ENCODE measurements at regions not wholly inside any gene's neighbourhood (a gene's known extent, or its start where the extent isn't known, plus 50 kb on each side); places are given as distances from the start of the nearest gene placed in this dataset.
"Not testable (repeated sequence)": the region's sequence is repeated elsewhere in the genome, so short reads cannot be mapped to it uniquely, and the experiment has no call there.

DNA sequence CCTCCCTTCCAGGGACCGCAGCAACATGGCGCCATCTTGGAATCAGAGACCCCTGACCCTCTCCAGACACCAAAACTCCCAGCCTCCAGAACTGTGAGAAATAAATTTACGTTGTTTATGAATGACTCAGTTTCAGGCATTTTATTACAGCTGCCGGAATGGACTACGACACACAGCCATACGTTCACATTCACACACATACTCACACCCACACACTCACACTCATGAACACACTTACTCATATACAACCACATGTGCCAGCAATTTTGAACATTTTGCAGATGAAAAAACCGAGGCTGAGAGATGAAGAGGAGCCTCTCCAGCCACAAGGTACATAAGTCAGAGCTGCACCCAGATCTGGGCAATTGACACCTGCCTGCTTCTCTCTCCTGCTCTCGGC is 151.0 kb upstream of the RAB4A start:
- DNase-seq = no peak

DNA sequence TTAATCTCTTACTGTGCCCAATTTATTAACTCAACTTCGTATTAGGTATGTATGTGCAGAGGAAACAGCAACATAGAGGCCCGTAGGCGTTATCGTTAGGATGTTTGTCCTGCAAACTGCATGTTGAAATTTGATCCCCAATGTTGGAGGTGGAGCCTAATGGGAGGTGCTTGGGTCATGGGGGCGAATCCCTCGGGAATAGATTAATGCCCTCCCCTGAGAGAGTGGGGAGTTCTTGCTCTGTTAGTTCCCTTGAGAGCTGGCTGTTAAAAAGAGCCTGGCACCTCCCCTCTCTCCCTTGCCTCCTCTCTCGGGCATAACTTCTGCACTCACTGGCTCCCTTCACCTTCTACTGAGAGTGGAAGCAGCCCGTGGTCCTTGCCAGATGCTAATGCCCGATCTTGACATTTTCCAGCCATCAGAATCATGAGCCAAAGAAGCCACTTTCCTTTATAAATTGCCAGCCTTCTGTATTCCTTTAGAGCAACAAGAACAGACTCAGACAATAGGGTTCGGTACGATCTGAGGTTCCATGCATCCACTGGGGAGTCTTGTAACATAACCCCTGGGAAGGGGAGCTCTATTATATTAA is 149.0 kb upstream of the RAB4A start:
- DNase-seq = no peak

DNA sequence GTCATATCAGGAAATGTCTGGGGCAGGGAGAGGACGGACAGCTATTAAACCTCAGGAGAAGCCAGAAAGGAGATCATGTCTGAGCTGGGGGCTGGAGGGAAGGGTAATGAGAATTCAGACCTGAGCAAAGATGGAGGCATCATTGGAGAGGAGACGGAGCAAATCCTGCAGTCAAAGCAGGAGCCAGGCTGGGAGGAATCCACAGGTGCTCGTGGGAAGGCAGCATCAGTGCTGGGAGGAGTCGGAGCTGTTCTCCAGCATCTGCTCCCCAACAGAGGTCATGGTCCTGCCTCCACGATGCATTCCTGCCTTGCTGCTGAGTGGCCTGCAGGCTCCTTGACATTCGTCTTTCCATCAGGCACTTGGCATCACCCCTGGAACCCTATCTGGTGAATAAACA is 148.3 kb upstream of the RAB4A start:
- no peak for DNase-seq

DNA sequence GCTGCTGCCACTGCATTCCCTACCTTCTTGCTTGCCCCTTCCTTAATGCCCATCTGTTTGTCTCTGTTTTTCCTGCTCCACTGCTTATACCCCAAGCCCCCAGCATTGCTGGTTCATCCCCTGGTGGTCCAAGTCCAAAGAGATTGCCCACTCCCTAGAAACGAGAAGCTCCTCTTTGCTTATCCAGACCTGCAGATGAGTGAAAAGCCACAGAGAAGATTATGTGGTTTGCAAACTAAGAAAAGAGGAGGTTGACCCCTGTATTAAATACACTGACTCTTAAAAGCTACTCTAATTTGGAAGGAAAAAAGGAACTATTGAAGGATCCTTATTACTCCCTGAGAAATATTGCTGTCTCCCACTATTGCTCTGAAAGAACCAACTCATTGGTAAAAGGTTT is 146.8 kb upstream of the RAB4A start:
- no peak for DNase-seq

DNA sequence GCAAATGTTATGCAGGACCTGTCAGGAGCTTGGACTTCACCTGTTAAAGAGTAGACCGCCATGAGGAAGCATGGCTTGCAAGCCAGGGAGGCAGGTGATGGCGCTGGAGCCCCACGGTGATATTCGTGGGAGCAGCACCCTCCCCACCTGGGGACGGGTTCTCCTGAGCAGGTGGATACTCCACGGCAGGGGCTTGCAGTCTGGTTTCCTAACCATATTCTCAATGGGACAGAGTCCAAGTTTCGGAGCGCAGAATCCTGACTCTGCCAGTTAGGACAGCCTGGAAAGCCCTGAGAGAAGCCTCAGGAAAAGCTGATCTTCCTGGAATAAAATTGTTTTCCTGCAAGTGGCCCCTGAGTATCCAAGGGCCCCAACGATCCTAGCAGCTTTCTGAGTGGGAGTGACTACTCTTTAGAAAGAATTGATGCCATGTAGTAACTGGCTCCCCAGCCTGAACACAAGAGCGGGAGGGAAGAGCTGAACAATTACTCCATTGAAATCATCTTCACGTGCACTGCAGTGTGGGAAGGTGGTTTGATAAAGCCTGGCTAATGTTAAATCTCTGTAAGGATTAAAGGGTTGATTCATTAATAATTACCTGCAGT is 146.3 kb upstream of the RAB4A start:
- no peak for DNase-seq

DNA sequence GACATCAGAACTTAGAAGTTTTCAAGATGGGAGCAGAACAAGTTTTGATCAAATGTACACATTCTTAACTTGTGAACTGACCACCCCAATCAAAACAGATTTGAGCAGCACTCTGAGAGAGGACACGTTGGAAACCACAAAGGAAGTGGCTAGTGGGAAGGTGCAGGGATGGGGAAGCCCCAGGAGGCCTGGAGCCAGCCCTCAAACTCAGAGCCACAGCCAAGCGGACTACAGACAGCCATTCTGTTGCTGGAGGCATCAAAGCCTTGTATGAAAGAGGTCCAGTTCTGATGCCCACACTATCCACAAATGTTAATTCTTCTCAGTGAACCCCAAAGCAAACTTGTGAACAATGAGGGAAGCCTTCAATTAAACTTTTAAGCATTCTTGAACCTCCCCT is 143.6 kb upstream of the RAB4A start:
- no peak for DNase-seq

DNA sequence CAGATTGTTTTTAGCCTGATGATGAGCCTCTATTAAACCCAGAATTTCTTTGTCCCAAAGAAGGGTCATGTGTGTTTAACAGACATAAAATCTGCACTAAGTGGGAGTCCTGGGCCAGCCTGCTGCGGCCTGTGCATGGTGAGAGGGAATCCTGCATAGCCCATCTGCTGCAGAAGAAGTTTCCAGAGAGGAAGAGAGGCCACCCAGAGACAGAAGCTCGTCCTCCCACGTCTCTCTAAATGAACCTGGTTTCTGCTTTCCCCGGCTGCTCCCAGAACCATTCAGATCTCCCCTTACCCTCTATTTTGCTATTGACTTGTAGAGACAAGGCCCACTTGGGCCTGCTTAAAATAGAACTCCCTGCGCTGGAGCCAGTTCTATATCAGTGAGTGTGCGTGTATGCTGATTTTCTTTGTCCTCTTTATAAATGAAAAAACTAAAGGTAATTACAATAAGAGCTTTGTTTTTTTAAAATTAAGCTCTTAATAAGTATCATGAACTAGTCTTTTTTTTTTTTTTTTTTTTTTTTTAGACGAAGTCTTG is 142.8 kb upstream of the RAB4A start:
- no peak for DNase-seq

DNA sequence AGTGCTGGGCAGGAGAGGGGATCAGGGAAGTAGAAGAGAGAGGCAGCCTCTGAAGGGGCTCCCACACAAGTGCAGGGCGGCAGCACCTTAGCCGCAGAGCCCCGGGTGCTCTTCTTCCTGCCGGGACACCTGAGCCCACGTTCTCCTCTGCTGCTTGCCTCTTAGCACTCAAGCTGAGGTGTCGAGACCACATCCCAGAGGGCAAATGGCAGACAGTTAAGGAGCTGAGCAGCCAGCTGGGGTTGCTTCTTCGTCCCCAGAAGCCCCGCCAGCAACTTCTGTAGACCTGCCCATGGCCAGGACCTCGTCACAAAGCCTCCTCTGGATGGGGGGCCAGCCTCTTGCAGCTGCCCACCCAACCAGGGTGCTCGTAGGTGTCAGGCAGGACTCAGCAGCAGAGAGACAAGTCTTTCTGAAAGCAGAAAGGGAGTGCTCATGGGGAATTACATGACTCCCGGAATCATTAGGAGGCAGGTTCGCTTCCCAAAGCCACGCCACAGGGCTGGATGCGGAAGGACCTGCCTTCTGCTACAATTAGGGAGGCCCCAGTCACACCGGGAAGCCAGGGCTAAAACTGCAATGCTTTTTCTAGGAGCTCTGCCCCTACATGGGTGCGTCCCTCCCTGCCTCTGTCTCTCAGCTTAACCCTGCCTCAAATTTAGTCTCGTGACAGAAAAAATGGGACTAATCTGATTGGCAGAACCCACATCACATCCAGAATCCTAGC is 141.4 kb upstream of the RAB4A start:
- DNase-seq = no peak

DNA sequence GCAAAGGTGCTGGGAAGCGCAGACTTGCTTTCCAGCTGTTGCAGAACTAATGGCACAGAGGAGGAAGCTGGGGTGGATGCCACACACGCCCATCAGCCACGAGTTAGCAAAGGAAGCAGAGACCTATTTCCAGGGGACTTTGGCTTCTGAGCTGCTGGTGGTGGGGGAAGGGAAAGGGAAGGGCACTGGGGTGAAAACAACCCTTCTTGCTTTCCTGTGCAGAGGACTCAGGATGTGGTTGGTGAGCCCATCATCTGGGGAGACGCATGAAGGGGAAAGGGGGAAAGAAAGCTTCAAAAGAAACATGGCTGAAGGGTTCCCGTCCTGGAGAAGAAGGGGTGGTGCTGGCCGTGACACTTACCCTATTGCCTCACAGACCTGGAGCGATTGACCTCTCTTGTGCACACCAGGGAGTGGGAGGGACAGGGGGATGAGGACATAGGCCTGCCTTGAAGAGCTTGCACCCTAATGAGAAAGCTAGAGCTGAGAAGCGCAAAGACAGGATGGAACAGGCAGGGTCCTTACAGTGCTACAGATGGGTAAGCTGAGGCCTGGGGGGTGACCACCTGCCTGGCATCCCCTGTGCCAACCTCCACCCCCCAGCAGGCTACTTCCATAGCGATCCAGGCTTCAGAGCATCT is 140.8 kb upstream of the RAB4A start:
- DNase-seq = no peak

DNA sequence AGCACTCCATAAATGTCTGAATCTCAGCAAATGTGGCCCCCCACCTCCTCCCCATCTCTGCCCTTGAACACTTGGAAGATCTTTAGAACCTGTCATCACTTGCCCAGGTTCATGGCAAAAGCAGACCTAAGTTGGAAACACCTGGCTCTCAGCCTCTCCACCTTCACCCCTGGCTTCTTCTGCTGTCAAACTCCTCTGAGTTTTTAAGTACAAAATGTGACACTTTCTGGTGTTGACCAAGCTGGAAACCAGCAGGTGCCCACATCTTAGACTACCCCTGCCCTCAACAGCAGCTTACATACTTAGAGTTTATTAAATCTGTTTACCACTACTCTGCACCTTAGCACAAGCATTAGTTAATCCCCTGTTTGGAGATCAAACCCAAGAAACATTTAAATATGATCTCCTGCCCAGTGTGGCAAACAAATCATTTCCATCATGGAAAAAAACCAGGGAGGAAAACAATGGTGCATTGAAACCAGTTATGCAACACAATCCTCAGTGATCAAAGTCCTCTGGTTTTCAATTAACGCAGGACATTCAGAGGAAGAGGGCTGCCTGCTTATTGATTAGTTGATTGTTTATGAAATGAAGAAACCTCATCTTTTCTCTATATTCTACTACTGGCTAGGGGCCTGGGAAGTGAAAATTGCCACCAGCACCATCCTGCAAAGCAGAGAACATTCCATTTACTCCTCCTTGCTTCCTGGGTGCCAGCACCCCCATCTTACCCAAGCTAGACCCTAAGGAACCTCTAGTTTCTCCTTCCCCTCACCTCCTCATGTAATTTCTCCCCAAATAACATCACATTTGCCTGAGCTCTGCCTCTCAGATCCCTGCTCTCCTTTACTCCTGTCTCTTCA is 139.4 kb upstream of the RAB4A start:
- no peak for DNase-seq

DNA sequence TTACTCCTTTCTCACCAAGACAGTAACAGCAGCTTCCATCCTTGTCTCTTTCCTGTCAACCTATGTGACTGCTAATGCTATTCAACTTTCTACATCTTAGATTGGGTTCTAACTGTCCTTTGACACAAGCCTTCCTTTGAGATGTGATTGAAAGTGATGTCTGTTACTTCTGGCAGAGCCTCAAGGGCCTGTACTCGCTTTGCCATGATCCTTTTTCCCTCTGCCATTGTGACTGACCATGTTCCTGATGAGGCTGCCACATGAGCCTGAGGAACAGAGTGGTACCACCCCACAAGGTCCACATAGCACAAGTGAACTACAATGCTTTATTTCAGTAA is 138.8 kb upstream of the RAB4A start:
- no peak for DNase-seq

DNA sequence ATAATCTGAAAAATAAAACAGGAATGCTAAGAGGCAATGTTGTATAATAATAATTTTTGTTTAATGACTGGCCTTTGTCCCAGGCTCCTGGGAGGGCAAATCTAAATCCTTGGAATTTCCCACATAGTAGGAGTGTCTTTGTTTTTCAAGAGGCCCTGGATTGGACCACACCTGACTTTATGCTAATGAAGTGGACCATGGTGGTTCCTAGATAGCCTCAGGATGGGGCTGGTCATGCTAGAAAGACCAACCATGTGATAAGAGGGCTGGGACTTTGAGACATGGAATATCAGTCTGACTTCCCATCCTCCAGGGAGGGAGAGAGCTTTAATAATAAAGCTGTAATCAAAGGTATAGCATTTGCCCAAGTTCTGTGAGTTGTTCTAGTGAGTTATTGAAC is 138.2 kb upstream of the RAB4A start:
- DNase-seq = no peak

DNA sequence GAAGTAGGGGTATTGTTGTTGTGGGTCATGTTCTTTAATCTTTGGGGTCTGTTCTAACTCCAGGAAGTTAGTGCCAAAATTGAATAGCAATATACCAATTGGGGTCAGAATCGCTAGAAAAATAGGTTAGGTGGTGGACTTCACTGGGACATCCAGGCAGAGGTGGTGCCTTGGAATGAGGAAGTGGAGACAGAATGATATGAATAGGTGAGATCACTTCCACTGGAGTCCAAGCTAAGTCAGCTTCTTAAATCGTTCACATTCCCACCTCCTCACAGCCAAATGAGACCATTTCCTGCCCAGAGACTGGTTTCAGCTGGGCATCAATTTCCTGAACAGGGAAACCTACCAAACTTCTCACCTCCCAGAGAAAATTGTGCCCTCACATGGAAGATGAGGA is 137.8 kb upstream of the RAB4A start:
- DNase-seq = no peak

DNA sequence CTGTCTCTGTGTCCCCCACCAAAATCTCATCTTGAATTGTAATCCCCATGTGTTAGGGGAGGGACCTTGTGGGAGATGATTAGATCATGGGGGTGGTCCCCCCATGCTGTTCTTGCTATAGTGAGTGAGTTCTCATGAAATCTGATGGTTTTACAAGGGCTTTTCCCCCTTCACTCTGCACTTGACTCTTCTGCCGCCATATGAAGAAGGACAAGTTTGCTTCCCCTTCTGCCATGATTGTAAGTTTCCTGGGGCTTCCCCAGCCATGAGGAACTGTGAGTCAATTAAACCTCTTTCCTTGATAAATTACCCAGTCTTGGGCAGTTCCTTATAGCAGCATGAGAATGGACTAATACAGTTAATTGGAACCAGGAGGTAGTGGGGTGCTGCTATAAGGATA is 137.1 kb upstream of the RAB4A start:
- no peak for DNase-seq

DNA sequence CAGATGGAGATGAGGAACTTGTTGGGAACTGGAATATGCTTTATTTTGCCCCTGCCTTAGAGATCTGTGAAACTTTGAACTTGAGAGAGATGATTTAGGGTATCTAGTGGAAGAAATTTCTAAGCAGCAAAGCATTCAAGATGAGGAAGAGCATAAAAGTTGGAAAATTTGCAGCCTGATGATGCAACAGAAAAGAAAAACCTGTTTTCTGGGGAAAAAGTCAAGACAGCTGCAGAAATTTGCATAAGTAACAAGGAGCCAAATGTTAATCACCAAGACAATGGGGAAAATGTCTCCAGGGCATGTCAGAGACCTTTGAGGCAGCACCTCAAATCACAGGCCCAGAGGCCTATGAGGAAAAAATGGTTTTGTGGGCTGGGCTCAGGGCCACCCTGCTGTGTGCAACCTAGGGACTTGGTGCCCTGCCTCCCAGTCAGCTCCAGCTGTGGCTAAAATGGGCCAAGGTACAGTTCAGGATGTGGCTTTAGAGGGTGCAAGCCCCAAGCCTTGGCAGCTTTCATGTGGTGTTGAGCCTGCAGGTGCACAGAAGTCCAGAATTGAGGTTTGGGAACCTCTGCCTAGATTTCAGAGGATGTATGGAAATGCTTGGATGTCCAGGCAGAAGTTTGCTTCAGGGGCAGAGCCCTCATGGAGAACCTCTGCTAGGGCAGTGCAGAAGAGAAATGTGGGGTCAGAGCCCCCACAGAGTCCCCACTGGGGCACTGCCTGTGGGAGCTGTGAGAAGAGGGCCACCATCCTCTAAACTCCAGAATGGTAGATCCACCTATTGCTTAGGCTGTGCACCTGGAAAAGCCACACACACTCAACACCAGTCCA is 136.3 kb upstream of the RAB4A start:
- DNase-seq = not testable (repeated sequence)

DNA sequence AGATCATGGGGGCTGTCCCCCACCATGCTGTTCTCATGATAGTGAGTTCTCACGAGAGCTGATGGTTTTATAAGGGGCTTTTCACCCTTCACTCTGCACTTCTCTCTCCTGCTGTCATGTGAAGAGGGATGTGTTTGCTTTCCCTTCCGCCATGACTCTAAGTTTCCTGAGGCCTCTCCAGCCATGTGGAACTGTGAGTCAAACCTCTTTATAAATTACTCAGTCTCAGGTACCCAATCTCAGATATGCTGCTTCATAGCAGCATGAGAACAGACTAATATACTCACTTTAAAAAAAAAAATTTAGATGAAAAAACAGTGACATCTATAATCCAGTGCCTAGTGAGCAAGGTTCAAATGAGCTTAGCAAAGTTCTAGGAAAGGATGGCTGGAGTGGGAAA is 135.1 kb upstream of the RAB4A start:
- no peak for DNase-seq

DNA sequence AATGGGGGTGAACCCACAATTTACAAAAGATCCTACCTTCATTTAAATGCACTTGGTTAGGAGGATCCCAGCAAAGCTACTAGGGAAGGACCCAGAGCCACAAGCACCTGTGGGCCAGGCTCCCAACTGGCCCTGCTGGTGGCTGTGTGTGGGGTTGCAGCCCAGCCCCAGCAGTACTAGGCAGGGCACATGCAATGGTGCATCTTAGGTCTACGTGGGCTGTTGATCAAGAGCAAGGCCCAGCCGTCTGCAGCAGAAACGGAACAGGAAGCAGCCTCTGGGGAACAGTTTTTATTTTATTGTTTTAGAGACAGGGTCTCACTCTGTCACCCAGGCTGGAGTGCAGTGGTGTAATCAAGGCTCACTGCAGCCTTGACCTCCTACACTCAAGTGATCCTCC is 134.1 kb upstream of the RAB4A start:
- DNase-seq = no peak

DNA sequence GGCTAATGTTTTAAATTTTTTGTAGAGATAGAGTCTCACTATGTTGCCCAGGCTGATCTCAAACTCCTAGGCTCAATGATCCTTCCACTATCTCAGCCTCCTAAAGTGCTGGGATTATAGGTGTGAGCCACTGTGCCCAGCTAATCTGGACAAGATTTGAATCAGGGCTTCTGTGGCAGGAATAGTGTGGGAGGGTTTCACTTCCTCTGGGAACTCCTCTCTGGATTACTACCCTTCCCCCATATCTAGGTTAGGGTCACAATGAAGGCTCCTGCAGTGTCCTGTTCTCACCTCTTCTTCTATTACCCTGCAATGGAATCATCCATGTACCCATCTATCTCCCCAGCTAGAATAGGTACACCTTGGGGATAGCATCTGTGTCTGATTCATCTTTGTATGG is 133.6 kb upstream of the RAB4A start:
- DNase-seq = no peak

DNA sequence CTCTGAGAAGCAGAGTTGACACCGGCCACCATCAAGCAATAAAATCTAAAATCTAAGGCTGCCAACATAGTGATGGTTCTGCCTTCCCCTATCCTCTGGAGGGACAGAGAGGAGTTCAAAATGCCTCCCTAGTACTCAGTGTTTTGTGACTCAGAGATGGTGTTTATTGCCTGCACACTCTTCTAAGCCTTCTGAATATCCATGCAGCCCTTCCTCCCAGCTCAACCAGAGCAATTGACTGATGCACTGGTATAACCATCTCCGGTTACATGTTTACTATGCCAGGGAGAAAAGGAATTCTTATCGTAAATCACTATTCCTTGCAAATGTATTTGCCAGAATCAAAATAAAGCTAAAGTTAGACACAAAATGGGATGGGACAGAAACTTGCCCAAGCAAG is 132.9 kb upstream of the RAB4A start:
- no peak for DNase-seq

DNA sequence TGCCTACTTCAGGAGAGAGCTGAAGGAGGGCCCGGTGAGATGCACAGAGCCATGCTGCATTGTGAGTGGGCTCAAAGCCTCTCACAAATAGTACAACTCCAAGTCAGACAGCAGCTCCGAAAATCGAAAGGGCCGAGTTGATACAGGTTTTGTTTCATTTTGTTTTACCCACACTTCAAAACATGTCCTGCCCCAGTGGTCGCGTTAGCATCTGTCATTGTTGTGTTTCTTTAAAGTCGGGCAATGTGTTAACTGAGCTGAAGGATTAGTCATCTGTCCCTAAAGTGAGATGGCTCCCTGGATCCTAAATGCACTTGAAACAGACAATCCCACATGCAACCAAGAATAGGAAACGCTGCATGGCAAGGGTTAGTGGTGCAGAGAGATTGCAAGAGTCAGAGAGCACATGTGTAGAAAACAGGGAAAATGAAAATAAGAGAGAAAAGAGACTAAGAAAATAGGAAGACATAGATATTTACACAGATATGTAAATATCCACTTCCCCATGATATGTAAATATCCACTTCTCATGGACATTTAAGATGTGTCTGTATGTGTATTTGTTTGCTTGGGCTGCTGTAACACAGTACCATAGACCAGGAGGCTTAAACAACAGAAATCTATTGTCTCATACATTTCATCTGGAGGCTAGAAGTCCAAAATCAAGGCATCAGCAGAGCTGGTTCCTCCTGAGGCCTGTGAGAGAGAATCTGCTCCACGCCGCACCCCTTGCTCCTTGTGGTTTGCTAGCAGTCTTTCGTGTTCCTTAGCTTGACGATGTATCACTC is 131.4 kb upstream of the RAB4A start:
- DNase-seq = no peak

DNA sequence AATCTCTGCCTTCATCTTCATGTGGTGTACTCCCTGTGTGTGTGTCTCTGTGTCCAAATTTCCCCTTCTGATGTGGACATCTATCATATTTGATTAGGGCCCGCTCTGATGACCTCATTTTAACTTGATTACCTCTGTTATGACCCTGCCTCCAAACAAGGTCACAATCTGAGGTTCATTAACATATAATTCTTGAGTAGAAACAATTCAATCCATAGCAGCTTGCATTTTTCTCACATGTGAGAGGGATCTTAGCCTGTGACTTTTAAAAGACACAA is 130.9 kb upstream of the RAB4A start:
- no peak for DNase-seq

DNA sequence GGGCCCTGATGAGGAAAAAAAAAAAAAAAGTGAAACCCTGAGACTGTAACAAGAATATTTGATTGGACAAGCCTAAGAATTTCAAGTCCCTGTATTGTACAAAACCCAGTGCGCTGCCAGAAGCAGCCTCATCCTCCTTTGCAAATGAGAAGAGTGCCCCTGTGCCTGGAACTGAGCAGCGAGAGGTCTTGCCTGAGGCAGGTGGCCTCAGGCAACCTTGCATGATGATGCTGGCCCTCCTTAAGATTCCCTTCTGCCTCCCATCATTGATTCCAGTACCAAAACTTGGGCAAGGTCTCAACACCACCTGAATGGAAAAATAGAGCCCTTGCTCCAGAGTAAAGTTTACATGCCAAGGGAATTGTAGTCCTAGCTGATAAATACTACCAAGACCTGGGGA is 129.6 kb upstream of the RAB4A start:
- DNase-seq = no peak
